ENCODE measurements at regions not wholly inside any gene's neighbourhood (a gene's known extent, or its start where the extent isn't known, plus 50 kb on each side); places are given as distances from the start of the nearest gene placed in this dataset.

DNA sequence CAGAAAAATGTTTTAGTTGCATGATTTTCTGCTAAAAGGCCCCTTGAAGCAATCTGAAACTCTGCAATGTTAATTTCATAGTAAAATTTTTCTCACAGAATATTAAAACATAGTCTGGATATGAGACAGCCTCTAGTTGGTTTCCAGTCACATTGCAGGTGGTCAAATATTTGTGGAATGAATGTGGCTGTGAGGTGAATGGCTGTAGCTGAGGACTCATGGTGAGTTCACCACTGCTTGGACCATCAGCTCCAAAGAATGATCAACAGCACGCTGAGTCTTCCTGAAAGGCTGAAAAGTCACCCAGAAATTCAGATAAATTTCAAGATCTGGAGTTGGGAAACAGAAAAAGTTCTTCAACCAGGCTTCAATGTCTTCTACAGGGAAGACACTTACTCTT lies 79.8 kb downstream of the MAT2B start:
- H3K79me2 ChIP-seq (ENCODE audit: control insufficient read depth, insufficient read depth, low read length): no peaks in the 10 kb centered on the region
- dilution Hi-C loops (cut with MboI; ENCODE audit: extremely low pct_ligation_motif_present, low sequenced_read_pairs): no loop called here
- no TSS peak for BruUV-seq (replicated peaks)
- H3K27me3 ChIP-seq (ENCODE audit: control insufficient read depth in 2 of 2, insufficient read depth in 2 of 2, low read length in 2 of 2): no peaks in the 10 kb centered on the region
- intact Hi-C loops (cut with micrococcal nuclease): no loop called here
- no peak overlapping the region for H2AFZ ChIP-seq (ENCODE audit: low read depth, low read length)
- H3K4me1 ChIP-seq (ENCODE audit: control insufficient read depth, extremely low read depth, insufficient read depth, low read length): no peaks in the 10 kb centered on the region
- ChIA-PET POLR2A (no interaction called here), CTCF (no interaction called here)
- FAIRE-seq: no peak
- DNase-seq (ENCODE audit: low read depth, low spot score): no peak
- no peak overlapping the region for H3K27ac ChIP-seq (ENCODE audit: insufficient read depth, low read depth, low read length)
- H3K9ac ChIP-seq (replicated peaks; ENCODE audit: extremely low read depth, insufficient read depth, low read length): no peak overlapping the region
- H3K9me1 ChIP-seq (replicated peaks; ENCODE audit: control insufficient read depth, extremely low read depth, insufficient read depth, low read length): no peaks in the 10 kb centered on the region
- no peaks in the 10 kb centered on the region for H3K9me3 ChIP-seq (replicated peaks; ENCODE audit: control insufficient read depth, insufficient read depth, low read length)
- H4K20me1 ChIP-seq (replicated peaks; ENCODE audit: control insufficient read depth, extremely low read depth, insufficient read depth, low read length): no peaks in the 10 kb centered on the region
- no peak overlapping the region for H3K4me2 ChIP-seq (ENCODE audit: insufficient read depth, low read length)
- no peak overlapping the region for H3K4me3 ChIP-seq (replicated peaks in 1 of 3; ENCODE audit: insufficient read depth in 1 of 3, low read depth in 1 of 3, low read length in 3 of 3)
- no peaks in the 10 kb centered on the region for H3K36me3 ChIP-seq (ENCODE audit: control insufficient read depth in 2 of 2, extremely low read depth in 1 of 2, insufficient read depth in 2 of 2, low read length in 2 of 2)
- TF ChIP-seq, protein P1, sequence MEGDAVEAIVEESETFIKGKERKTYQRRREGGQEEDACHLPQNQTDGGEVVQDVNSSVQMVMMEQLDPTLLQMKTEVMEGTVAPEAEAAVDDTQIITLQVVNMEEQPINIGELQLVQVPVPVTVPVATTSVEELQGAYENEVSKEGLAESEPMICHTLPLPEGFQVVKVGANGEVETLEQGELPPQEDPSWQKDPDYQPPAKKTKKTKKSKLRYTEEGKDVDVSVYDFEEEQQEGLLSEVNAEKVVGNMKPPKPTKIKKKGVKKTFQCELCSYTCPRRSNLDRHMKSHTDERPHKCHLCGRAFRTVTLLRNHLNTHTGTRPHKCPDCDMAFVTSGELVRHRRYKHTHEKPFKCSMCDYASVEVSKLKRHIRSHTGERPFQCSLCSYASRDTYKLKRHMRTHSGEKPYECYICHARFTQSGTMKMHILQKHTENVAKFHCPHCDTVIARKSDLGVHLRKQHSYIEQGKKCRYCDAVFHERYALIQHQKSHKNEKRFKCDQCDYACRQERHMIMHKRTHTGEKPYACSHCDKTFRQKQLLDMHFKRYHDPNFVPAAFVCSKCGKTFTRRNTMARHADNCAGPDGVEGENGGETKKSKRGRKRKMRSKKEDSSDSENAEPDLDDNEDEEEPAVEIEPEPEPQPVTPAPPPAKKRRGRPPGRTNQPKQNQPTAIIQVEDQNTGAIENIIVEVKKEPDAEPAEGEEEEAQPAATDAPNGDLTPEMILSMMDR (IDR thresholded peaks at IDR 0.05; ENCODE audit: extremely low read depth in 1 of 2, insufficient read depth in 1 of 2, low read depth in 1 of 2, low read length in 2 of 2): no peak
- TF ChIP-seq, protein P2, sequence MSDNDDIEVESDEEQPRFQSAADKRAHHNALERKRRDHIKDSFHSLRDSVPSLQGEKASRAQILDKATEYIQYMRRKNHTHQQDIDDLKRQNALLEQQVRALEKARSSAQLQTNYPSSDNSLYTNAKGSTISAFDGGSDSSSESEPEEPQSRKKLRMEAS (IDR thresholded peaks at IDR 0.05; ENCODE audit: insufficient read depth, insufficient read length): no peak
- no peak for TF ChIP-seq POLR2AphosphoS5 (IDR thresholded peaks at IDR 0.05; ENCODE audit: insufficient read depth, low read depth, low read length)
- no peak for TF ChIP-seq POLR2A (IDR thresholded peaks at IDR 0.05; ENCODE audit: low read depth, low read length)

DNA sequence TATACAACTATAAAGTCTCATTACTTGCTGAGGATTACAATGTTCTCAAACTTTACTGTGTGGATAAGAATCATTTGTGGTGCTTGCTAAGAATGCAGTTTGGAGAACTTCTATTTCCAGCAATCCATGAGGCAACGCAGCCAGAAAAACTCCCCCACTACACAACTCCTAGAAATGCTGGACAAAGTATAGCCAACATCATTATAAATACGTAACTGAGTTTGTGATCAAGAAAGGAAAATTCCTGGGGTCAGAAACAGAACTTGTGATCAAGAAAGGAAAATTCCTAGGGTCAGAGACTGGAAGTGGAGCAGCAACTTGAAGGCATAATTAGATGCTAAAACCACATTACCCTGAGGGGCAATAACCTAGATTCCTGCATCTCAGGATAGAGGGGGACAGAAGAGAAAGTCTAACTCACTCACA lies 81.1 kb downstream of the MAT2B start:
- Histone ChIP-seq H3K36me3 (ENCODE audit: control insufficient read depth in 2 of 2, extremely low read depth in 1 of 2, insufficient read depth in 2 of 2, low read length in 2 of 2) (no peaks in the 10 kb centered on the region), H3K27me3 (ENCODE audit: control insufficient read depth in 2 of 2, insufficient read depth in 2 of 2, low read length in 2 of 2) (no peaks in the 10 kb centered on the region), H3K4me2 (ENCODE audit: insufficient read depth, low read length) (no peak overlapping the region), H3K9me3 (replicated peaks; ENCODE audit: control insufficient read depth, insufficient read depth, low read length) (no peaks in the 10 kb centered on the region), H3K4me3 (replicated peaks in 1 of 3; ENCODE audit: insufficient read depth in 1 of 3, low read depth in 1 of 3, low read length in 3 of 3) (no peak overlapping the region), H2AFZ (ENCODE audit: low read depth, low read length) (no peak overlapping the region), H3K9me1 (replicated peaks; ENCODE audit: control insufficient read depth, extremely low read depth, insufficient read depth, low read length) (no peaks in the 10 kb centered on the region), H3K27ac (ENCODE audit: insufficient read depth, low read depth, low read length) (no peak overlapping the region), H3K4me1 (ENCODE audit: control insufficient read depth, extremely low read depth, insufficient read depth, low read length) (no peaks in the 10 kb centered on the region), H3K9ac (replicated peaks; ENCODE audit: extremely low read depth, insufficient read depth, low read length) (no peak overlapping the region), H4K20me1 (replicated peaks; ENCODE audit: control insufficient read depth, extremely low read depth, insufficient read depth, low read length) (no peaks in the 10 kb centered on the region), H3K79me2 (ENCODE audit: control insufficient read depth, insufficient read depth, low read length) (no peaks in the 10 kb centered on the region)
- intact Hi-C loops (cut with micrococcal nuclease): no loop called here
- ChIA-PET CTCF (no interaction called here), POLR2A (no interaction called here)
- DNase-seq (ENCODE audit: low read depth, low spot score) (no peak), FAIRE-seq (no peak)
- no peak for TF ChIP-seq POLR2A (IDR thresholded peaks at IDR 0.05; ENCODE audit: low read depth, low read length)
- TF ChIP-seq, protein P2 (IDR thresholded peaks at IDR 0.05; ENCODE audit: insufficient read depth, insufficient read length): no peak
- TF ChIP-seq, protein P1 (IDR thresholded peaks at IDR 0.05; ENCODE audit: extremely low read depth in 1 of 2, insufficient read depth in 1 of 2, low read depth in 1 of 2, low read length in 2 of 2): no peak
- no peak for TF ChIP-seq POLR2AphosphoS5 (IDR thresholded peaks at IDR 0.05; ENCODE audit: insufficient read depth, low read depth, low read length)
- no peak for TF ChIP-seq GATA2 (IDR thresholded peaks at IDR 0.05; ENCODE audit: insufficient read depth, insufficient read length, low read depth, low read length)
- no peak for TF ChIP-seq FOS (IDR thresholded peaks at IDR 0.05; ENCODE audit: borderline replicate concordance, insufficient read depth, low read length)
- no peak for TF ChIP-seq JUN (IDR thresholded peaks at IDR 0.05; ENCODE audit: borderline replicate concordance, insufficient read depth, insufficient read length, low read depth)
- TF ChIP-seq EZH2 (IDR thresholded peaks at IDR 0.05; ENCODE audit: borderline replicate concordance, low read depth, low read length, severe bottlenecking): no peak
- BruUV-seq (replicated peaks): no TSS peak
- dilution Hi-C loops (cut with MboI; ENCODE audit: extremely low pct_ligation_motif_present, low sequenced_read_pairs): no loop called here

Measured in endothelial cell of umbilical vein (primary cell).